IMR-90 (cell line): ENCODE measurements at regions not wholly inside any gene's neighbourhood (a gene's known extent, or its start where the extent isn't known, plus 50 kb on each side); places are given as distances from the start of the nearest gene placed in this dataset.

Source experiments
- ATAC-seq: fragments of 200-7000 bp; cut with Tn5 transposase; 2 replicates; pipeline ENCODE4 v1.9.1; 2020; ENCODE audit warnings: low read depth, mild to moderate bottlenecking, moderate library complexity
- BruUV-seq: library from RNA; stranded (reverse); fragments of 400-500 nt; replicated peaks from 2 replicates; lab custom pipeline; 2021; lab: Mats Ljungman, UMichigan
- CTCF ChIA-PET: fragments of 300-600 bp; formaldehyde crosslinking; extraction: SDS; loops from one replicate; lab custom pipeline; 2021; ENCODE audit warnings: antibody characterized with exemption; lab: Yijun Ruan, JAX
- POLR2A ChIA-PET: fragments of 300-600 bp; sonication (Branson Sonifier 250); formaldehyde crosslinking; loops from one replicate; lab custom pipeline; 2022; ENCODE audit warnings: antibody characterized with exemption; ENCODE audit not compliant: unreplicated experiment; lab: Charles Lee
- DNase-seq: peaks from one replicate; pipeline ENCODE4 v3.0.0; 2013
- H2AFZ ChIP-seq: replicated peaks from 2 replicates; pipeline ENCODE3; 2013; ENCODE audit warnings: low read length, mild to moderate bottlenecking; ENCODE audit not compliant: poor library complexity
- H2AK5ac ChIP-seq: 2 replicates; pipeline ENCODE4 v1.6.1; 2013; ENCODE audit warnings: low read depth, low read length, inconsistent platforms
- H2AK9ac ChIP-seq: replicated peaks from 2 replicates; pipeline ENCODE3; 2013; ENCODE audit warnings: mild to moderate bottlenecking, low read depth, low read length, moderate library complexity; ENCODE audit not compliant: poor library complexity
- H2BK120ac ChIP-seq: 2 replicates; pipeline ENCODE4 v1.6.1; 2013; ENCODE audit warnings: low read depth, low read length, inconsistent platforms
- H2BK15ac ChIP-seq: 3 replicates; pipeline ENCODE4 v1.6.1; 2013; ENCODE audit warnings: low read depth, low read length, inconsistent platforms
- H2BK20ac ChIP-seq: 2 replicates; pipeline ENCODE4 v1.6.1; 2013; ENCODE audit warnings: low read depth, mild to moderate bottlenecking, inconsistent platforms, low read length, moderate library complexity
- H2BK5ac ChIP-seq: 2 replicates; pipeline ENCODE4 v1.6.1; 2013; ENCODE audit warnings: mild to moderate bottlenecking, low read depth, low read length, inconsistent platforms; ENCODE audit not compliant: poor library complexity, severe bottlenecking
- H3K14ac ChIP-seq: replicated peaks from 2 replicates; pipeline ENCODE4 v1.6.1; 2013; ENCODE audit warnings: low read depth, low read length, inconsistent platforms
- H3K18ac ChIP-seq: 2 replicates; pipeline ENCODE4 v1.6.1; 2013; ENCODE audit warnings: low read depth, low read length, control low read depth
- H3K23ac ChIP-seq: 2 replicates; pipeline ENCODE4 v1.6.1; 2013; ENCODE audit warnings: low read depth, low read length, inconsistent platforms
- H3K27ac ChIP-seq: 2 replicates; pipeline ENCODE4 v1.5.1; 2013; ENCODE audit warnings: mild to moderate bottlenecking, control low read depth, low read length; ENCODE audit not compliant: insufficient read depth
- H3K27me3 ChIP-seq: 2 replicates; pipeline ENCODE4 v1.6.1; 2013; ENCODE audit warnings: low read length; ENCODE audit not compliant: control insufficient read depth, insufficient read depth
- H3K36me3 ChIP-seq: 2 replicates; pipeline ENCODE4 v1.6.1; 2013; ENCODE audit warnings: low read length, mixed read lengths; ENCODE audit not compliant: control insufficient read depth, insufficient read depth
- H3K4ac ChIP-seq: 2 replicates; pipeline ENCODE4 v1.6.1; 2013; ENCODE audit warnings: low read depth, low read length, inconsistent platforms
- H3K4me1 ChIP-seq: 2 replicates; pipeline ENCODE4 v1.6.1; 2013; ENCODE audit warnings: low read length, mixed read lengths; ENCODE audit not compliant: control insufficient read depth, insufficient read depth
- H3K4me2 ChIP-seq: 2 replicates; pipeline ENCODE4 v1.6.1; 2013; ENCODE audit warnings: low read depth, mild to moderate bottlenecking, control low read depth, low read length, moderate library complexity
- H3K4me3 ChIP-seq: 2 replicates; pipeline ENCODE4 v1.5.1; 2013; ENCODE audit warnings: low read depth, mild to moderate bottlenecking, control low read depth, low read length, moderate library complexity; ENCODE audit not compliant: insufficient read depth
- H3K56ac ChIP-seq: 2 replicates; pipeline ENCODE4 v1.6.1; 2013; ENCODE audit warnings: low read length, inconsistent platforms; ENCODE audit not compliant: insufficient read depth; ENCODE audit errors: extremely low read depth
- H3K79me1 ChIP-seq, 2 experiments: 2 replicates each; pipeline ENCODE4 v1.6.1; 2013; ENCODE audit warnings: low read length in 2 of 2, inconsistent platforms in 1 of 2, low read depth in 1 of 2
- H3K9ac ChIP-seq: 2 replicates; pipeline ENCODE4 v1.6.1; 2013; ENCODE audit warnings: low read depth, low read length, control low read depth
- H3K9me1 ChIP-seq: 2 replicates; pipeline ENCODE4 v1.6.1; 2013; ENCODE audit warnings: low read length, inconsistent platforms; ENCODE audit not compliant: insufficient read depth
- H3K9me3 ChIP-seq: 2 replicates; pipeline ENCODE4 v1.6.1; 2013; ENCODE audit warnings: low read length; ENCODE audit not compliant: control insufficient read depth, insufficient read depth
- H4K20me1 ChIP-seq: 2 replicates; pipeline ENCODE4 v1.6.1; 2013; ENCODE audit warnings: low read length, inconsistent platforms; ENCODE audit not compliant: insufficient read depth
- H4K5ac ChIP-seq: 2 replicates; pipeline ENCODE4 v1.6.1; 2013; ENCODE audit warnings: mild to moderate bottlenecking, low read depth, low read length, control low read depth
- H4K8ac ChIP-seq, 2 experiments: 2 replicates each; pipeline ENCODE4 v1.6.1; 2013; ENCODE audit warnings: low read depth in 2 of 2, low read length in 2 of 2, control low read depth in 1 of 2, inconsistent platforms in 1 of 2
- H4K91ac ChIP-seq: 2 replicates; pipeline ENCODE4 v1.6.1; 2013; ENCODE audit warnings: low read depth, low read length, inconsistent platforms; ENCODE audit not compliant: insufficient read depth
- BHLHE40 ChIP-seq: fragments of 150-350 bp; IDR thresholded peaks from 2 replicates; pipeline ENCODE4 v1.6.1; 2016; ENCODE audit warnings: mild to moderate bottlenecking, low read depth, low read length
- CEBPB ChIP-seq: IDR thresholded peaks from 2 replicates; pipeline ENCODE4 v1.6.1; 2012; ENCODE audit warnings: low read depth, low read length, improper control_type of control experiment
- CHD1 ChIP-seq: IDR thresholded peaks from 2 replicates; pipeline ENCODE4 v1.6.1; 2012; ENCODE audit warnings: low read depth, low read length, improper control_type of control experiment
- FOS ChIP-seq: fragments of 150-350 bp; IDR thresholded peaks from 2 replicates; pipeline ENCODE4 v1.6.1; 2016; ENCODE audit warnings: low read depth, low read length
- MAZ ChIP-seq: IDR thresholded peaks from 2 replicates; pipeline ENCODE4 v1.6.1; 2012; ENCODE audit warnings: low read depth, mild to moderate bottlenecking, low read length, improper control_type of control experiment, moderate library complexity, borderline replicate concordance
- MXI1 ChIP-seq: IDR thresholded peaks from 2 replicates; pipeline ENCODE4 v1.6.1; 2012; ENCODE audit warnings: low read depth, mild to moderate bottlenecking, low read length, moderate library complexity, borderline replicate concordance
- NFE2L2 ChIP-seq: fragments of 150-350 bp; IDR thresholded peaks from 2 replicates; pipeline ENCODE4 v1.6.1; 2016; ENCODE audit warnings: low read depth, mild to moderate bottlenecking, low read length
- POLR2A ChIP-seq: IDR thresholded peaks from 2 replicates; pipeline ENCODE4 v1.6.1; 2012; ENCODE audit warnings: mild to moderate bottlenecking, low read depth, low read length
- RAD21 ChIP-seq: IDR thresholded peaks from 2 replicates; pipeline ENCODE4 v1.6.1; 2012; ENCODE audit warnings: low read length, improper control_type of control experiment
- RCOR1 ChIP-seq: IDR thresholded peaks from 2 replicates; pipeline ENCODE4 v1.6.1; 2012; ENCODE audit warnings: mild to moderate bottlenecking, low read length, improper control_type of control experiment; ENCODE audit not compliant: insufficient replicate concordance
- RFX5 ChIP-seq: IDR thresholded peaks from 2 replicates; pipeline ENCODE4 v1.8.0; 2012; ENCODE audit warnings: low read depth, mild to moderate bottlenecking, low read length, moderate library complexity
- SMC3 ChIP-seq: fragments of 150-350 bp; IDR thresholded peaks from 2 replicates; pipeline ENCODE4 v1.6.1; 2016; ENCODE audit warnings: low read depth, mild to moderate bottlenecking, antibody characterized with exemption, low read length, moderate library complexity
- USF2 ChIP-seq: fragments of 150-350 bp; IDR thresholded peaks from 2 replicates; pipeline ENCODE4 v1.6.1; 2017; ENCODE audit warnings: mild to moderate bottlenecking, antibody characterized with exemption, low read length, low read depth
- WGBS, 2 experiments: methylation state at CpG; one replicate each; pipeline versions ENCODE4 v1.1.5 to v1.1.7; 2013; ENCODE audit warnings: missing lambda C conversion rate in 2 of 2; ENCODE audit not compliant: insufficient read length in 1 of 2; ENCODE audit errors: extremely low coverage in 2 of 2; 5-methylcytosine and 5-hydroxymethylcytosine counted together
- dilution Hi-C: fragments of 300-500 bp; cut with HindIII; formaldehyde crosslinking; loops from one replicate; pipeline ENCODE4 v1.14.3; 2018; ENCODE audit warnings: low sequenced_read_pairs; ENCODE audit not compliant: unreplicated experiment
- in situ Hi-C: fragments of 300-500 bp; cut with MboI; formaldehyde crosslinking; loops from 3 replicates; pipeline ENCODE4 v1.14.3; 2019; ENCODE audit warnings: low sequenced_read_pairs, inconsistent platforms, mixed read lengths
- intact Hi-C: fragments of 100-400 bp; cut with micrococcal nuclease; formaldehyde crosslinking; loops from 2 replicates; pipeline ENCODE4 v1.10.0; 2022
- TF ChIP-seq, protein P1 (sequence below): conservative IDR thresholded peaks from 2 replicates; pipeline ENCODE4 v1.5.1; 2012; ENCODE audit warnings: mild to moderate bottlenecking, low read depth, low read length, improper control_type of control experiment
- TF ChIP-seq, protein P2 (sequence below): fragments of 150-350 bp; IDR thresholded peaks from 2 replicates; pipeline ENCODE4 v1.6.1; 2016; ENCODE audit warnings: low read depth, mild to moderate bottlenecking, low read length, moderate library complexity, borderline replicate concordance

DNA sequence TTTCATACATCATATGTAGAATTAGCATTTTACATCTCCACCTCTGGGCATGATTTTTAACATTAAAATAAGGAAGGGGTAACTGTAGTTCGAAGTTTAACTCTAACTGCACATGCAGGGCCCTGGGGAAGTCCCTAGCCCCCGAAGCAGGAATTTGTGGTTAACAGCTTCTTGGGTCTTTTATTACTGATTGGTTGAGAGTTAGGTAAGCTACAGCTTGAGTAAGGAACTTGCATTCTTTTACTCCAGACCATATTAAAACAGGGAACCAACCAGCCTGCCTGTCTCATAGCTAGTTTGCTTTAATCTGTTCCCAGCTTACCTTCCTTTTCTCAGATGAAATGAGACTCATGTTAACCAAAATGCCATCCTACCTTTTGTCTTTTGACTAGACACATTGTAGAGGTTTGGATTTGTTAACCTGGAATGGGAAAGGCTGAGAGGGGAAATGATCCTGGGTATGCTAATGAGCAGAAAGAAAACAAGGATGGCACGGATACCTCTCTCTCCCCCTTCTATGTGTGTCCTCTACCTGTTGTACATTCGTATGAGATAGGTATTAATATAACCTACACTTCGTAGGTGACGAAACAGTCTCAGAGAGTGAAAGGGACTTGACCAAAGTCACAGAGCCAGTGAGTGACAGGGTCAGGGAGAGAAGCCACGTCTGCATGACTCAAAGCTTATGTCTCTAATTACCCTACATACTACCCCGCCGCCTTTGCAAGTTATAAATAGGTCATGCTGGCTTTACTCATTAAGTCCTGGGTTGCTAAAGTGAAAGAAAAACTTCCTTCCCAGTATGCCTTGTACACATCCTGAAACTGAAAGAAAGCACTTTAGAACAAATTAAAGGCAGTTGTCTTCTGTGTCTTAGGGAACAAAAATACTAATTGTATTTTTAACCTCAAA is 119.5 kb upstream of the AFF2 start:
- no peak overlapping the region for H3K4me3 ChIP-seq
- H2BK20ac ChIP-seq: no peak overlapping the region
- H3K14ac ChIP-seq: no peak overlapping the region
- H2AK9ac ChIP-seq: no peak overlapping the region
- no CpG with 5 or more reads among the region's 9 CpGs for WGBS, 2 experiments
- no peak overlapping the region for H3K56ac ChIP-seq
- H3K4me2 ChIP-seq: no peak overlapping the region
- H3K9me1 ChIP-seq: no peaks in the 10 kb centered on the region
- no peaks in the 10 kb centered on the region for H3K36me3 ChIP-seq
- H2AFZ ChIP-seq: no peak overlapping the region
- no peak overlapping the region for H2BK5ac ChIP-seq
- no peak overlapping the region for H4K5ac ChIP-seq
- H3K18ac ChIP-seq: no peak overlapping the region
- DNase-seq: no peak
- H3K79me1 ChIP-seq: no peaks in the 10 kb centered on the region
- H3K4me1 ChIP-seq: no peaks in the 10 kb centered on the region
- no peak overlapping the region for H3K23ac ChIP-seq
- no peak for ATAC-seq
- H3K27ac ChIP-seq: no peak overlapping the region
- H3K27me3 ChIP-seq: no peaks in the 10 kb centered on the region
- dilution Hi-C loops: no loop called here
- intact Hi-C loops: no loop called here
- H4K20me1 ChIP-seq: no peaks in the 10 kb centered on the region
- no peak overlapping the region for H4K91ac ChIP-seq
- CTCF ChIA-PET: no interaction called here
- H3K9me3 ChIP-seq: peaks cover 6% of the 10 kb centered on the region; the same call in 1 of the 2 replicates
- no peak overlapping the region for H2BK15ac ChIP-seq
- H3K4ac ChIP-seq: no peak overlapping the region
- in situ Hi-C loops: no loop called here
- no peak overlapping the region for H3K9ac ChIP-seq
- no TSS peak for BruUV-seq
- H2AK5ac ChIP-seq: no peak overlapping the region
- no peak overlapping the region for H4K8ac ChIP-seq
- no peak overlapping the region for H2BK120ac ChIP-seq
- POLR2A ChIA-PET: no interaction called here
- no peak for TF ChIP-seq POLR2A
- TF ChIP-seq SMC3: no peak
- TF ChIP-seq RCOR1: no peak
- TF ChIP-seq NFE2L2: no peak
- no peak for TF ChIP-seq RFX5
- TF ChIP-seq MXI1: no peak
- TF ChIP-seq CHD1: no peak
- TF ChIP-seq CEBPB: no peak
- no peak for TF ChIP-seq USF2
- no peak for TF ChIP-seq RAD21
- TF ChIP-seq FOS: no peak
- TF ChIP-seq, protein P1, sequence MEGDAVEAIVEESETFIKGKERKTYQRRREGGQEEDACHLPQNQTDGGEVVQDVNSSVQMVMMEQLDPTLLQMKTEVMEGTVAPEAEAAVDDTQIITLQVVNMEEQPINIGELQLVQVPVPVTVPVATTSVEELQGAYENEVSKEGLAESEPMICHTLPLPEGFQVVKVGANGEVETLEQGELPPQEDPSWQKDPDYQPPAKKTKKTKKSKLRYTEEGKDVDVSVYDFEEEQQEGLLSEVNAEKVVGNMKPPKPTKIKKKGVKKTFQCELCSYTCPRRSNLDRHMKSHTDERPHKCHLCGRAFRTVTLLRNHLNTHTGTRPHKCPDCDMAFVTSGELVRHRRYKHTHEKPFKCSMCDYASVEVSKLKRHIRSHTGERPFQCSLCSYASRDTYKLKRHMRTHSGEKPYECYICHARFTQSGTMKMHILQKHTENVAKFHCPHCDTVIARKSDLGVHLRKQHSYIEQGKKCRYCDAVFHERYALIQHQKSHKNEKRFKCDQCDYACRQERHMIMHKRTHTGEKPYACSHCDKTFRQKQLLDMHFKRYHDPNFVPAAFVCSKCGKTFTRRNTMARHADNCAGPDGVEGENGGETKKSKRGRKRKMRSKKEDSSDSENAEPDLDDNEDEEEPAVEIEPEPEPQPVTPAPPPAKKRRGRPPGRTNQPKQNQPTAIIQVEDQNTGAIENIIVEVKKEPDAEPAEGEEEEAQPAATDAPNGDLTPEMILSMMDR: no peak
- TF ChIP-seq BHLHE40: no peak
- TF ChIP-seq, protein P2, sequence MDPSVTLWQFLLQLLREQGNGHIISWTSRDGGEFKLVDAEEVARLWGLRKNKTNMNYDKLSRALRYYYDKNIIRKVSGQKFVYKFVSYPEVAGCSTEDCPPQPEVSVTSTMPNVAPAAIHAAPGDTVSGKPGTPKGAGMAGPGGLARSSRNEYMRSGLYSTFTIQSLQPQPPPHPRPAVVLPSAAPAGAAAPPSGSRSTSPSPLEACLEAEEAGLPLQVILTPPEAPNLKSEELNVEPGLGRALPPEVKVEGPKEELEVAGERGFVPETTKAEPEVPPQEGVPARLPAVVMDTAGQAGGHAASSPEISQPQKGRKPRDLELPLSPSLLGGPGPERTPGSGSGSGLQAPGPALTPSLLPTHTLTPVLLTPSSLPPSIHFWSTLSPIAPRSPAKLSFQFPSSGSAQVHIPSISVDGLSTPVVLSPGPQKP: no peak
- TF ChIP-seq MAZ: no peak
